HCT116 (cell line): ENCODE measurements at regions not wholly inside any gene's neighbourhood (a gene's known extent, or its start where the extent isn't known, plus 50 kb on each side); places are given as distances from the start of the nearest gene placed in this dataset.

ENCODE experiments used
- ATAC-seq: fragments of 200-7000 bp; cut with Tn5 transposase; 2 replicates; pipeline ENCODE4 v1.9.1; 2020; ENCODE audit warnings: mild to moderate bottlenecking, moderate library complexity
- BruUV-seq: library from RNA; stranded (reverse); fragments of 400-500 nt; replicated peaks from 2 replicates; lab custom pipeline; 2021; lab: Mats Ljungman, UMichigan
- CTCF ChIA-PET: fragments of 300-600 bp; sonication (Branson Sonifier 250); formaldehyde crosslinking; loops from one replicate; lab custom pipeline; 2021; ENCODE audit warnings: antibody characterized with exemption; lab: Charles Lee
- POLR2A ChIA-PET: fragments of 300-600, 350-600 bp; sonication (Branson Sonifier 250); formaldehyde crosslinking; loops from one replicate; lab custom pipeline; 2021; ENCODE audit warnings: antibody characterized with exemption; lab: Charles Lee
- RAD21 ChIA-PET, 2 experiments: fragments of 300-600 bp; sonication (Branson Sonifier 250); formaldehyde crosslinking; loops; one replicate each; lab custom pipeline; 2023; ENCODE audit warnings: low total read pairs in 2 of 2; ENCODE audit not compliant: uncharacterized antibody in 2 of 2, unreplicated experiment in 2 of 2, low non-redundant PET in 1 of 2; lab: Charles Lee
- DNase-seq: peaks from one replicate; pipeline ENCODE4 v3.0.0-alpha.2; 2010; ENCODE audit warnings: low read depth, low spot score
- H2AFZ ChIP-seq: fragments of 200-600 bp; shearing (Covaris generic), sonication (generic); 2 replicates; pipeline ENCODE4 v1.6.1; 2017; ENCODE audit warnings: low read depth, mixed run types, mixed read lengths, antibody characterized with exemption, low read length; ENCODE audit not compliant: poor library complexity, severe bottlenecking
- H3K27ac ChIP-seq: 2 replicates; pipeline ENCODE4 v1.5.1; 2012; ENCODE audit warnings: low read depth, low read length
- H3K27me3 ChIP-seq: fragments of 200-600 bp; sonication (generic); 2 replicates; pipeline ENCODE4 v1.6.1; 2016; ENCODE audit warnings: mixed run types, low read length, mixed read lengths; ENCODE audit not compliant: insufficient read depth
- H3K36me3 ChIP-seq, 2 experiments: fragments of 200-500 bp in 1 of 2; fragments of 200-600 bp in 1 of 2; sonication (Bioruptor generic) in 1 of 2; sonication (generic) in 1 of 2; 2 replicates each; pipeline versions ENCODE4 v1.5.1 to v1.6.1; 2014 to 2016; ENCODE audit warnings: low read length in 2 of 2, inconsistent platforms in 1 of 2, mixed read lengths in 1 of 2, mixed run types in 1 of 2; ENCODE audit not compliant: insufficient read depth in 2 of 2, control insufficient read depth in 1 of 2
- H3K4me1 ChIP-seq, 2 experiments: fragments of 200-600 bp in 1 of 2; sonication (generic) in 1 of 2; 2 replicates each; pipeline versions ENCODE4 v1.5.1 to v1.6.1; 2012 to 2017; ENCODE audit warnings: low read length in 2 of 2, inconsistent platforms in 1 of 2, mild to moderate bottlenecking in 1 of 2, mixed read lengths in 1 of 2, mixed run types in 1 of 2, moderate library complexity in 1 of 2; ENCODE audit not compliant: insufficient read depth in 2 of 2, control insufficient read depth in 1 of 2
- H3K4me2 ChIP-seq: fragments of 200-600 bp; sonication (generic); 2 replicates; pipeline ENCODE4 v1.6.1; 2017; ENCODE audit warnings: mixed run types, low read length, mixed read lengths
- H3K4me3 ChIP-seq, 2 experiments: fragments of 200-600 bp in 1 of 2; sonication (generic) in 1 of 2; replicated peaks in 1 of 2; 2 replicates each; pipeline ENCODE4 v1.5.1; 2011 to 2016; ENCODE audit warnings: low read length in 2 of 2, control low read depth in 1 of 2, low read depth in 1 of 2, mild to moderate bottlenecking in 1 of 2, mixed read lengths in 1 of 2, mixed run types in 1 of 2
- H3K79me2 ChIP-seq: fragments of 200-600 bp; sonication (generic); 2 replicates; pipeline ENCODE4 v1.6.1; 2017; ENCODE audit warnings: mild to moderate bottlenecking, mixed run types, low read length, moderate library complexity, mixed read lengths; ENCODE audit not compliant: insufficient read depth
- H3K9ac ChIP-seq: fragments of 200-600 bp; sonication (generic); 2 replicates; pipeline ENCODE4 v1.6.1; 2016; ENCODE audit warnings: low read length, mixed read lengths
- H3K9me2 ChIP-seq: fragments of 200-600 bp; sonication (generic), shearing (Covaris generic); 2 replicates; pipeline ENCODE4 v1.6.1; 2017; ENCODE audit warnings: mixed run types, mild to moderate bottlenecking, moderate library complexity; ENCODE audit not compliant: insufficient read depth
- H3K9me3 ChIP-seq, 2 experiments: fragments of 200-500 bp in 1 of 2; fragments of 200-600 bp in 1 of 2; sonication (Bioruptor generic) in 1 of 2; sonication (generic) in 1 of 2; 2 replicates each; pipeline ENCODE4 v1.6.1; 2014 to 2017; ENCODE audit warnings: low read length in 2 of 2, mixed read lengths in 2 of 2, inconsistent platforms in 1 of 2, low read depth in 1 of 2, mild to moderate bottlenecking in 1 of 2, mixed run types in 1 of 2, moderate library complexity in 1 of 2; ENCODE audit not compliant: control insufficient read depth in 1 of 2, insufficient read depth in 1 of 2
- H4K20me1 ChIP-seq: fragments of 200-600 bp; sonication (generic), shearing (Covaris generic); 2 replicates; pipeline ENCODE4 v1.6.1; 2017; ENCODE audit warnings: mixed run types, mild to moderate bottlenecking, moderate library complexity; ENCODE audit not compliant: insufficient read depth
- CEBPB ChIP-seq: IDR thresholded peaks from 2 replicates; pipeline ENCODE4 v1.6.1; 2012; ENCODE audit warnings: low read depth
- EGR1 ChIP-seq: IDR thresholded peaks from 2 replicates; pipeline ENCODE4 v1.6.1; 2012; ENCODE audit warnings: low read depth
- ELF1 ChIP-seq: IDR thresholded peaks from 2 replicates; pipeline ENCODE4 v1.6.1; 2012; ENCODE audit warnings: low read depth, borderline replicate concordance
- EZH2 ChIP-seq: fragments of 200-600 bp; sonication (generic); IDR thresholded peaks from 2 replicates; pipeline ENCODE4 v1.6.1; 2017; ENCODE audit warnings: antibody characterized with exemption, mixed run types
- FOSL1 ChIP-seq: IDR thresholded peaks from 2 replicates; pipeline ENCODE4 v1.6.1; 2012; ENCODE audit warnings: low read depth
- JUND ChIP-seq: IDR thresholded peaks from 2 replicates; pipeline ENCODE4 v1.6.1; 2012
- POLR2AphosphoS5 ChIP-seq: IDR thresholded peaks from 2 replicates; pipeline ENCODE4 v1.6.1; 2011; ENCODE audit warnings: mild to moderate bottlenecking, low read depth, low read length, moderate library complexity
- REST ChIP-seq: IDR thresholded peaks from 2 replicates; pipeline ENCODE4 v1.6.1; 2012; ENCODE audit warnings: low read depth
- SP1 ChIP-seq: IDR thresholded peaks from 2 replicates; pipeline ENCODE4 v1.6.1; 2012; ENCODE audit warnings: low read depth
- TCF7L2 ChIP-seq: IDR thresholded peaks from 2 replicates; pipeline ENCODE4 v1.7.0; 2011; ENCODE audit warnings: borderline replicate concordance, inconsistent platforms; ENCODE audit not compliant: insufficient read depth, insufficient read length; ENCODE audit errors: extremely low read depth
- YY1 ChIP-seq: IDR thresholded peaks from 2 replicates; pipeline ENCODE4 v1.6.1; 2011; ENCODE audit warnings: low read length, low read depth, moderate library complexity, mild to moderate bottlenecking; ENCODE audit not compliant: insufficient replicate concordance; ENCODE audit errors: extremely low read depth
- ZBTB33 ChIP-seq: IDR thresholded peaks from 2 replicates; pipeline ENCODE4 v1.6.1; 2011; ENCODE audit warnings: mild to moderate bottlenecking, low read length, moderate library complexity; ENCODE audit not compliant: insufficient replicate concordance; ENCODE audit errors: extremely low read depth
- intact Hi-C: fragments of 100-400 bp; cut with micrococcal nuclease; formaldehyde crosslinking; loops from 2 replicates; pipeline ENCODE4 v1.10.0; 2022

GRCh38 chr1:113266788-113267187, 123.5 kb upstream of the MAGI3 start:
- H3K4me1 ChIP-seq, result no peaks in the 10 kb centered on the region
- H3K4me2 ChIP-seq, result no peak overlapping the region
- H3K27ac ChIP-seq, result no peak overlapping the region
- BruUV-seq, result no TSS peak
- ATAC-seq (no peak), DNase-seq (no peak)
- H4K20me1 ChIP-seq, result no peaks in the 10 kb centered on the region
- no peak overlapping the region for H3K4me3 ChIP-seq
- no peak overlapping the region for H3K9ac ChIP-seq
- H2AFZ ChIP-seq, result no peak overlapping the region
- no peaks in the 10 kb centered on the region for H3K9me3 ChIP-seq
- intact Hi-C loops, result no loop called here
- no peaks in the 10 kb centered on the region for H3K36me3 ChIP-seq
- H3K79me2 ChIP-seq, result no peaks in the 10 kb centered on the region
- ChIA-PET POLR2A (no interaction called here), CTCF (no interaction called here), RAD21 (no interaction called here)
- H3K9me2 ChIP-seq, result no peaks in the 10 kb centered on the region
- no peaks in the 10 kb centered on the region for H3K27me3 ChIP-seq
- TF ChIP-seq EGR1 (no peak), JUND (no peak), POLR2AphosphoS5 (no peak), TCF7L2 (no peak), SP1 (no peak), EZH2 (no peak), ELF1 (no peak), FOSL1 (no peak), YY1 (no peak), CEBPB (no peak), ZBTB33 (no peak), REST (no peak)
